Left cardiac atrium (tissue), 4 donors: ENCODE measurements at regions not wholly inside any gene's neighbourhood (a gene's known extent, or its start where the extent isn't known, plus 50 kb on each side); places are given as distances from the start of the nearest gene placed in this dataset.
A peak's percentile ranks its signal among the peaks of the same experiment; 100 is the strongest.

Experiments used
- ATAC-seq, 2 donors: fragments of 200-7000 bp; cut with Tn5 transposase; one replicate each; pipeline ENCODE4 v1.9.1; 2020; ENCODE audit warnings: mild to moderate bottlenecking in 2 of 2, moderate library complexity in 2 of 2
- DNase-seq: peaks from one replicate; pipeline ENCODE4 v3.0.0-alpha.2; 2020
- intact Hi-C, 2 donors: fragments of 100-400 bp; cut with DNase I; formaldehyde crosslinking; loops; one replicate each; pipeline versions ENCODE4 v1.14.1 to v1.15.1; 2022 to 2023
- donor health status: DM: no; HTN: yes; CAD: no.
- donor health status: DM: no; HTN: yes; CAD: no; lungs with severe emphysema.
- donor health status: DM: yes; HTN: yes; CAD: no.
- donor health status: Dilated cardiomyopathy.

- ATAC-seq: peak in 1 of 2 donors; percentile 16
Measured at GRCh38 chr15:31256378-31257265, 70.0 kb upstream of the KLF13 start.

GRCh38 chr15:31257286-31257685, 69.3 kb upstream of the KLF13 start:
- ATAC-seq (no peak), DNase-seq (no peak)
- intact Hi-C loops: no loop called here

More at GRCh38 chr15:31256378-31257265, 70.0 kb upstream of the KLF13 start:
- DNase-seq: no peak
- intact Hi-C loops: no loop called here

- intact Hi-C loops: no loop called here
- DNase-seq (no peak), ATAC-seq (no peak)
Measured at GRCh38 chr15:31258260-31258659, 68.4 kb upstream of the KLF13 start.

GRCh38 chr15:31259562-31260252, 66.9 kb upstream of the KLF13 start:
- intact Hi-C loops: no loop called here

GRCh38 chr15:31260646-31261265, 65.9 kb upstream of the KLF13 start:
- ATAC-seq (no peak), DNase-seq (no peak)
- intact Hi-C loops: no loop called here

More at GRCh38 chr15:31259562-31260252, 66.9 kb upstream of the KLF13 start:
- DNase-seq (no peak), ATAC-seq (no peak)

GRCh38 chr15:31261266-31262142, 65.1 kb upstream of the KLF13 start:
- ATAC-seq (no peak), DNase-seq (no peak)
- intact Hi-C loops: no loop called here

GRCh38 chr15:31262143-31262530, 64.5 kb upstream of the KLF13 start:
- DNase-seq (no peak), ATAC-seq (no peak)
- intact Hi-C loops: no loop called here

- intact Hi-C loops: no loop called here
- ATAC-seq (peak; percentile 38 to 52), DNase-seq (no peak)
Measured at GRCh38 chr15:31262901-31263671, 63.5 kb upstream of the KLF13 start.

GRCh38 chr15:31263751-31264558, 62.7 kb upstream of the KLF13 start:
- intact Hi-C loops: no loop called here
- DNase-seq (peak; percentile 45), ATAC-seq (peak; percentile 63)

GRCh38 chr15:31264559-31265089, 62.0 kb upstream of the KLF13 start:
- ATAC-seq: no peak
- intact Hi-C loops: no loop called here
- DNase-seq: no peak

GRCh38 chr15:31265090-31265870, 61.4 kb upstream of the KLF13 start:
- ATAC-seq: no peak
- intact Hi-C loops: no loop called here
- no peak for DNase-seq

- DNase-seq: no peak
- intact Hi-C loops: no loop called here
- ATAC-seq: peak in 1 of 2 donors; percentile 43
Measured at GRCh38 chr15:31265871-31266711, 60.5 kb upstream of the KLF13 start.

- intact Hi-C loops: no loop called here
- no peak for ATAC-seq
- DNase-seq: no peak
Measured at GRCh38 chr15:31266712-31267111, 59.9 kb upstream of the KLF13 start.

- ATAC-seq: no peak
- no peak for DNase-seq
- intact Hi-C loops: no loop called here
Measured at GRCh38 chr15:31267161-31268107, 59.2 kb upstream of the KLF13 start.

GRCh38 chr15:31268108-31268501, 58.5 kb upstream of the KLF13 start:
- ATAC-seq (peak in 1 of 2 donors; percentile 20), DNase-seq (no peak)
- intact Hi-C loops: no loop called here
